H1 (cell line): ENCODE measurements at regions not wholly inside any gene's neighbourhood (a gene's known extent, or its start where the extent isn't known, plus 50 kb on each side); places are given as distances from the start of the nearest gene placed in this dataset.

ENCODE experiments used
- CTCF ChIA-PET: fragments of 300-600 bp; sonication (Branson Sonifier 250); formaldehyde crosslinking; loops from one replicate; lab custom pipeline; 2021; ENCODE audit not compliant: partially characterized antibody; lab: Charles Lee
- POLR2A ChIA-PET: fragments of 300-600 bp; sonication (Branson Sonifier 250); formaldehyde crosslinking; loops from one replicate; lab custom pipeline; 2021; ENCODE audit warnings: inconsistent platforms; ENCODE audit not compliant: partially characterized antibody; lab: Charles Lee
- DNase-seq, 2 experiments: peaks; one replicate each; pipeline versions ENCODE4 v3.0.0 to v3.0.0-alpha.2; 2010 to 2022; ENCODE audit warnings: low spot score in 2 of 2, low read depth in 1 of 2, mixed read lengths in 1 of 2
- FAIRE-seq: peaks from 2 replicates; lab custom pipeline; 2011; peaks lifted over from hg19 to GRCh38; lab: Jason Lieb, UNC
- H2AFZ ChIP-seq: 2 replicates; pipeline ENCODE4 v1.8.1; 2012; ENCODE audit warnings: low read length, inconsistent platforms
- H2AK5ac ChIP-seq: 2 replicates; pipeline ENCODE4 v1.6.1; 2013; ENCODE audit warnings: low read depth, low read length
- H2BK120ac ChIP-seq: replicated peaks from 2 replicates; pipeline ENCODE3; 2013; ENCODE audit warnings: low read depth, low read length, inconsistent platforms
- H2BK12ac ChIP-seq: 2 replicates; pipeline ENCODE4 v1.6.1; 2013; ENCODE audit warnings: low read depth, low read length
- H2BK15ac ChIP-seq: 2 replicates; pipeline ENCODE4 v1.6.1; 2013; ENCODE audit warnings: low read length
- H2BK20ac ChIP-seq: 2 replicates; pipeline ENCODE4 v1.6.1; 2013; ENCODE audit warnings: low read length
- H2BK5ac ChIP-seq: 2 replicates; pipeline ENCODE4 v1.6.1; 2013; ENCODE audit warnings: low read depth, low read length
- H3K14ac ChIP-seq: 2 replicates; pipeline ENCODE4 v1.6.1; 2013; ENCODE audit warnings: inconsistent platforms; ENCODE audit not compliant: insufficient read length
- H3K18ac ChIP-seq: 2 replicates; pipeline ENCODE4 v1.6.1; 2013; ENCODE audit warnings: low read length; ENCODE audit errors: extremely low read depth
- H3K23ac ChIP-seq: 2 replicates; pipeline ENCODE4 v1.6.1; 2013; ENCODE audit warnings: inconsistent platforms; ENCODE audit not compliant: insufficient read length
- H3K23me2 ChIP-seq: 2 replicates; pipeline ENCODE4 v1.6.1; 2013; ENCODE audit warnings: low read depth, low read length
- H3K27ac ChIP-seq: 2 replicates; pipeline ENCODE4 v1.6.1; 2011; ENCODE audit warnings: low read depth, low read length, inconsistent platforms
- H3K27me3 ChIP-seq, 4 experiments: replicated peaks in 1 of 4; 1 replicate in 1 of 4; 2 replicates in 3 of 4; pipeline versions ENCODE4 v1.6.1 to v1.8.1; 2011 to 2013; ENCODE audit warnings: low read length in 3 of 4, mild to moderate bottlenecking in 3 of 4, inconsistent platforms in 2 of 4, mixed read lengths in 2 of 4, moderate library complexity in 1 of 4; ENCODE audit not compliant: control insufficient read depth in 3 of 4, insufficient read depth in 3 of 4; ENCODE audit errors: extremely low read depth in 1 of 4
- H3K36me3 ChIP-seq, 4 experiments: 2 replicates each; pipeline versions ENCODE4 v1.6.1 to v1.8.1; 2011 to 2013; ENCODE audit warnings: mild to moderate bottlenecking in 4 of 4, low read length in 3 of 4, moderate library complexity in 2 of 4, control low read depth in 1 of 4, inconsistent platforms in 1 of 4; ENCODE audit not compliant: insufficient read depth in 4 of 4, control insufficient read depth in 2 of 4
- H3K4ac ChIP-seq: replicated peaks from 2 replicates; pipeline ENCODE3; 2013; ENCODE audit warnings: low read length, low read depth, mixed read lengths, inconsistent platforms; ENCODE audit not compliant: insufficient read length
- H3K4me1 ChIP-seq, 4 experiments: replicated peaks in 1 of 4; 1 replicate in 1 of 4; 2 replicates in 3 of 4; pipeline versions ENCODE4 v1.6.1 to v1.8.1; 2011 to 2013; ENCODE audit warnings: low read length in 3 of 4, inconsistent platforms in 2 of 4, mixed read lengths in 1 of 4; ENCODE audit not compliant: insufficient read depth in 4 of 4, control insufficient read depth in 3 of 4
- H3K4me2 ChIP-seq, 2 experiments: 2 replicates each; pipeline versions ENCODE4 v1.6.1 to v1.8.1; 2011 to 2013; ENCODE audit warnings: low read depth in 2 of 2, low read length in 2 of 2, control low read depth in 1 of 2, inconsistent platforms in 1 of 2, mild to moderate bottlenecking in 1 of 2; ENCODE audit not compliant: insufficient read depth in 1 of 2
- H3K4me3 ChIP-seq, 4 experiments: fragments of 200-600, 300-600 bp in 1 of 4; sonication (generic), shearing (Covaris generic), sonication (Bioruptor Twin) in 1 of 4; 2 replicates each; pipeline versions ENCODE4 v1.5.1 to v1.8.1; 2011 to 2016; ENCODE audit warnings: low read length in 4 of 4, low read depth in 3 of 4, control low read depth in 2 of 4, inconsistent platforms in 2 of 4, mild to moderate bottlenecking in 2 of 4, mixed read lengths in 1 of 4, moderate library complexity in 1 of 4; ENCODE audit not compliant: insufficient read depth in 2 of 4; ENCODE audit errors: extremely low read depth in 1 of 4
- H3K56ac ChIP-seq: replicated peaks from 2 replicates; pipeline ENCODE3; 2013; ENCODE audit warnings: low read depth, mild to moderate bottlenecking, mixed read lengths, low read length, inconsistent platforms; ENCODE audit not compliant: insufficient read length
- H3K79me1 ChIP-seq: 2 replicates; pipeline ENCODE4 v1.6.1; 2013; ENCODE audit warnings: low read depth, low read length, control low read depth
- H3K79me2 ChIP-seq, 2 experiments: 2 replicates each; pipeline versions ENCODE4 v1.6.1 to v1.8.1; 2012 to 2013; ENCODE audit warnings: low read length in 2 of 2, mild to moderate bottlenecking in 2 of 2, inconsistent platforms in 1 of 2; ENCODE audit not compliant: insufficient read depth in 2 of 2, control insufficient read depth in 1 of 2
- H3K9ac ChIP-seq, 4 experiments: replicated peaks in 1 of 4; 1 replicate in 1 of 4; 2 replicates in 3 of 4; pipeline versions ENCODE4 v1.6.1 to v1.8.1; 2011 to 2013; ENCODE audit warnings: low read depth in 3 of 4, low read length in 3 of 4, control low read depth in 2 of 4, mild to moderate bottlenecking in 2 of 4, moderate library complexity in 2 of 4, inconsistent platforms in 1 of 4; ENCODE audit errors: extremely low read depth in 1 of 4
- H3K9me3 ChIP-seq, 2 experiments: 2 replicates each; pipeline versions ENCODE4 v1.6.1 to v1.8.1; 2012 to 2013; ENCODE audit warnings: mild to moderate bottlenecking in 2 of 2, moderate library complexity in 2 of 2, control low read depth in 1 of 2, inconsistent platforms in 1 of 2, low read depth in 1 of 2, low read length in 1 of 2, mixed read lengths in 1 of 2; ENCODE audit not compliant: insufficient read depth in 2 of 2
- H4K20me1 ChIP-seq, 2 experiments: replicated peaks in 1 of 2; 2 replicates each; pipeline versions ENCODE3 to v1.8.1; 2011 to 2013; ENCODE audit warnings: inconsistent platforms in 2 of 2, low read length in 2 of 2, mild to moderate bottlenecking in 1 of 2; ENCODE audit not compliant: insufficient read depth in 2 of 2, control insufficient read depth in 1 of 2
- H4K5ac ChIP-seq: 2 replicates; pipeline ENCODE4 v1.6.1; 2013; ENCODE audit warnings: low read length, low read depth, mixed read lengths, inconsistent platforms; ENCODE audit not compliant: insufficient read length
- H4K8ac ChIP-seq: 2 replicates; pipeline ENCODE4 v1.8.0; 2013; ENCODE audit warnings: mild to moderate bottlenecking, moderate library complexity, low read length, inconsistent platforms; ENCODE audit not compliant: insufficient read depth; ENCODE audit errors: extremely low read depth
- H4K91ac ChIP-seq: replicated peaks from 2 replicates; pipeline ENCODE3; 2013; ENCODE audit warnings: low read length, mixed read lengths, inconsistent platforms; ENCODE audit not compliant: insufficient read length
- ATF2 ChIP-seq: IDR thresholded peaks from 2 replicates; pipeline ENCODE4 v1.6.1; 2012; ENCODE audit warnings: low read length, inconsistent platforms
- EZH2 ChIP-seq: fragments of 200-600 bp; sonication (generic); IDR thresholded peaks from 2 replicates; pipeline ENCODE4 v1.7.1; 2012; ENCODE audit warnings: low read depth, mild to moderate bottlenecking, moderate library complexity, low read length, inconsistent platforms; ENCODE audit not compliant: severe bottlenecking
- HDAC2 ChIP-seq, 2 experiments: fragments of 300-600 bp in 1 of 2; sonication (generic) in 1 of 2; IDR thresholded peaks; 2 replicates each; pipeline ENCODE4 v1.6.1; 2011 to 2012; ENCODE audit warnings: low read depth in 2 of 2, low read length in 2 of 2, mild to moderate bottlenecking in 2 of 2, moderate library complexity in 2 of 2, borderline replicate concordance in 1 of 2, inconsistent platforms in 1 of 2
- RNF2 ChIP-seq: fragments of 200-900, 300-1000 bp; sonication (generic); IDR thresholded peaks from 2 replicates; pipeline ENCODE4 v1.7.1; 2016; ENCODE audit warnings: borderline replicate concordance, low read depth, mild to moderate bottlenecking, antibody characterized with exemption, low read length; ENCODE audit not compliant: poor library complexity, severe bottlenecking; ENCODE audit errors: missing control alignments
- SP2 ChIP-seq: IDR thresholded peaks from 2 replicates; pipeline ENCODE4 v1.6.1; 2012; ENCODE audit warnings: mild to moderate bottlenecking, low read length, inconsistent platforms
- SUZ12 ChIP-seq: fragments of 200-600 bp; sonication (generic); IDR thresholded peaks from 2 replicates; pipeline ENCODE4 v1.6.1; 2012; ENCODE audit warnings: mild to moderate bottlenecking, inconsistent platforms, low read length, moderate library complexity, mixed read lengths

- FAIRE-seq (no peak), DNase-seq (no peak)
- no peak overlapping the region for H2AK5ac ChIP-seq
- no peak overlapping the region for H4K91ac ChIP-seq
- no peaks in the 10 kb centered on the region for H3K79me1 ChIP-seq
- no peaks in the 10 kb centered on the region for H3K79me2 ChIP-seq
- no peak overlapping the region for H2BK5ac ChIP-seq
- H2BK15ac ChIP-seq, result no peak overlapping the region
- H3K23ac ChIP-seq, result no peak overlapping the region
- H3K4me2 ChIP-seq, result no peak overlapping the region
- no peak overlapping the region for H4K8ac ChIP-seq
- no peak overlapping the region for H2AFZ ChIP-seq
- no peak overlapping the region for H3K14ac ChIP-seq
- TF ChIP-seq EZH2 (no peak), HDAC2 (IDR thresholded peaks at IDR 0.05; ENCODE audit: borderline replicate concordance in 1 of 2, low read depth in 2 of 2, low read length in 2 of 2) (no peak), RNF2 (no peak), SUZ12 (no peak), ATF2 (no peak), SP2 (no peak)
- no peak overlapping the region for H4K5ac ChIP-seq
- no peaks in the 10 kb centered on the region for H4K20me1 ChIP-seq
- no peak overlapping the region for H3K4me3 ChIP-seq
- H3K9ac ChIP-seq, result no peak overlapping the region
- H3K9me3 ChIP-seq, result no peaks in the 10 kb centered on the region
- no peak overlapping the region for H2BK120ac ChIP-seq
- H3K36me3 ChIP-seq, result no peaks in the 10 kb centered on the region
- H2BK12ac ChIP-seq, result no peak overlapping the region
- no peaks in the 10 kb centered on the region; the same call in 1 of the 2 replicates for H3K23me2 ChIP-seq
- H3K18ac ChIP-seq, result no peak overlapping the region
- no peak overlapping the region for H2BK20ac ChIP-seq
- H3K27me3 ChIP-seq, result no peaks in the 10 kb centered on the region
- no peak overlapping the region for H3K27ac ChIP-seq
- no peaks in the 10 kb centered on the region; a peak in 1 of 7 replicates for H3K4me1 ChIP-seq
- no peak overlapping the region for H3K4ac ChIP-seq
- H3K56ac ChIP-seq, result no peak overlapping the region
- ChIA-PET POLR2A (no interaction called here), CTCF (interaction anchor here (1.2 to 1.7 kb wide), 2 partner anchors 26 to 53 kb away, joined by 3 to 5 read pairs; no protein-coding TSS in a partner anchor)
These were observed 414.1 kb upstream of the STXBP6 start for GRCh38 chr14:25464078-25464477.
